SIG-M5 treated with dmso at 0.1 percent for 504 hours (cell line): ENCODE measurements at regions not wholly inside any gene's neighbourhood (a gene's known extent, or its start where the extent isn't known, plus 50 kb on each side); places are given as distances from the start of the nearest gene placed in this dataset.

Experiments
- DNase-seq: peaks from one replicate; lab custom pipeline; 2025; ENCODE audit not compliant: unreplicated experiment; lab: John Stamatoyannopoulos, UW

GRCh38 chr7:113487925-113488731 is 369.8 kb upstream of the SMIM30 start:
- no peak for DNase-seq

DNA sequence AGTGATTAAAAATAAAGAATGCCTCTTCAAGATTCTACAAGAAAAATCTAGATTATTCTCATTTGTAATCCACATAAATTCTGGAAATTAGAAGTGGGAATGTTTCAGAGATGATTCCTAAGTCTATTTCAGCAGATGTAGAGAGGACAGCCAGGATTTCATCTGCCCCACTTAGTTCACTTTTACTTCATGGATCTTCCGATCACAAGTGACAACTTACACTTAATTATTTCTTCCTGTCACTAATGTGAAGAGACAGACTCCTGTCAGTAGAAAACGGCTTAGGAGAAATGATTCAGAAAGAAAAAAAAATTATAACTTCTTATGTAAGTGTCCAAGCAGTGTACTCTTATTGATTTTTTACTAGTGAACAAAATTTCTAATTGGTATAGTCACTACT is 368.2 kb upstream of the SMIM30 start:
- DNase-seq = no peak

DNA sequence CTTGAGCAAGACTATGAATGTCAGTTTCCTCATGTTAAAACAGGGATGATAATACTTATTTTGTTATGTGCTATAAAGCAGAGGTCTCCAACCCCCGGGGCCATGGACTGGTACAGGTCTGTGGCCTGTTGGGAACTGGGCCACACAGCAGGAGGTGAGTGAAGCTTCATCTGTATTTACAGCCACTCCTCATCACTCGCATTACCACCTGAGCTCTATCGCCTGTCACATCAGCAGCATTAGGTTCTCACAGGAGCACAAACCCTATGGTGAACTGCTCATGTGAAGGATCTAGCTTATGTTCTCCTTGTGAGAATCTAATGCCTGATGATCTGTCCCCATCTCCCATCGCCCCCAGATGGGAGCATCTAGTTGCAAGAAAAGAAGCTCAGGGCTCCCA is 365.3 kb upstream of the SMIM30 start:
- DNase-seq = no peak

DNA sequence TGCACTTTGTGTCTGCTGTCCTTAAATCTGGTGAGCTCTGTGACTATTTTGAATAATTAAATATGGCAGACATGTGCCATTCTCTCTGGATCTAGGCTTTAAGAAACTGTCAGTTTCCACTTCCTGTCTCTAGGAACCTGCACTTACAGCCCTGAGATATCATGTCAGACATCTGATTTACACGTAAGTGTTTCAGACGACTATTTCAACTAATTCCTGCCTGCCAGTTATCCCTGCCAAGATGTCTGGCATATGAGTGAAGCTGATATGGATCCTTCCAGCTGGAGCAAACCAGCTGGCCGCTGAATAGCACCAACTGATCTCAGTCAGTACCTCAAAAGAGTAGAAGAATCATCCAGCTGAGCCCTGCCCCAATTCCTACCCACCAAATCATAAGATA is 362.2 kb upstream of the SMIM30 start:
- no peak for DNase-seq

DNA sequence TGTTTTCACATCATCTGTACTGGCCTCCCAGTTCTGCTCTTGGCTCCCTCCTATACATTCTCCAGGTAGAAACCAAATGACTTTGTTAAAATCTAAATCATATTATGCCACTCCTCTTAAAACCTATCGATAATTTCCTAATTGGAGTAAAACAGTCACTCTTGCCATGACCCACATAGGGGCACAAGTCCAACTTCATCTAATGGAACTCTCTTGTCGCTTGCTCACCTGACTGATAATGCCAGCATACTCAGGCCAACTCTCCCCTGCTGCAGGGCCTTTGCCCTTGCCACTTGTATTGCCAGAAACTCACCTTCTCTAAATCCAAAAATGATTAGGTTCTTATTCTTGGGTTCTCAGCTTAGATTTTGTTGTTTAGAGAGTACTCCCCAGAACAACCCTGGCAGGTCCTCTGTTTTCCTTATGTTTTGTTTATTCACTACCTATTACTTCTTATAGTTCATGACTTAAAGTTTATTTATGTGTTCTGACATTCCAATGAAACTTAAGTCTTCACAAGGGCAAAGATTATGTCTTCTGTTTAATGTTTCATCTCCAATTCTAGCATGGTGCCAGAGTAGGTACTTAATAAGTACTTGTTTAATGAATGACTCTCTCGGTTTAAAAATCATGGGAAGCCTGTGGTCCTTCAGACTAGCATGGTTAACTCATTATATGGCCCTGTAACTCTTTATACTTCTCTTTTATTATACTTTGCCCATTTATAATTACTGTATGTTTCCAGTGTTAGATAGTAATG is 345.9 kb upstream of the SMIM30 start:
- no peak for DNase-seq

GRCh38 chr7:113460067-113460466 is 341.7 kb upstream of the SMIM30 start:
- no peak for DNase-seq

DNA sequence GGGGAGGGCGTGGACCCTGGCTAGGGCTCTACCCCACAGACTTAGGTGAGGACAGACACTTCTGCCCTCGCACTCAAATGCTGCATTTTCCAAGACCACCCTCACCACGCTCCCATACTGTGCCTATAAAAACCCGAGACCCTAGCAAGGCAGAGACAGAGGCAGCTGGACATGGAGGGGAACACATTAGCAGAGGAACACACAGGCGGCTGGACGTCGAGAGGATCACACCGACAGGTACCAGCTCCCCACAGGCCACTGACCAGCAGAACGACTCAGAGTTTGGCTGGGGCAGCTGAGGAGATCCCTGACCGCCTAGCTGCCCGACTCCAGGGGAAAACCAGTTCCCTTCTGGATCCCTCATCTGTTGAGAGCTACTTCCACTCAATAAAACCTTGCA is 338.2 kb upstream of the SMIM30 start:
- no peak for DNase-seq

GRCh38 chr7:113454597-113455169 is 336.3 kb upstream of the SMIM30 start:
- no peak for DNase-seq

- no peak for DNase-seq
Measured at GRCh38 chr7:113452245-113452644, 333.9 kb upstream of the SMIM30 start.

DNA sequence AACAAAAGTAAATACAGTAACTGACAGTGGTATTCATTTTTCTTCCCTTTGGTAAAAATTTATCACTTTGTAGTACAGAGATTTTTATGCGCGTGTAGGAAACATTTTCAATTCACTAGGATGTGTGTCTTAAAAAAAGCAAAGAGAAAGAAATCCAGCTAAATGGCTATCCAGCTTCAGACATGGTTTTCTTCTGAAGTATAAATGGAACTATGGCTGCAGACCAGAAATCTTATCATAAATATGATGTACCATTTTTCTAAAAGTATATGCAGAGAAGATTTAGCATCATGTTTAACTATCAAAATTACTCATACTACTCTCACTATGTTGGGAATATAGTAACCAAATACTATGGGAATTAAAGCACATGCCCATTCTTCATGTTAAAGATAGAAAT is 328.4 kb upstream of the SMIM30 start:
- no peak for DNase-seq

DNA sequence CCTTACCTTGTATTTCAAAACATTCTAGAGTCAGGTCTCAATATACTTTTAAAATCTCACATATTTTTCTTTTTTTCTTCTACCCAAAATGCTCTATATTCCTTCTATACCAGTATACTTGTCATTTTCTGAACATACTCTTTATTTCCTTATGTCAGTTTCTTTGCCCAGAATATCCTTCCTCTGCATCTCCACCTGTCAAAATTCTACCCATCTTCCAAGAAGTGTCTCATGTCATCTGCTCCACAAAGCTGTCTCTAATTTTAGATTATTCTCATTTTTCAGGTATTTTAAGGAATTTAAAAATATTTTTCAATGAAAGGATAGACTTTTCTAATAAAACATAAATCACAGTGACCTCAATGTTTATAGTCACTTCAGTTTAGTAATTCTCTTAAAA is 328.0 kb upstream of the SMIM30 start:
- no peak for DNase-seq

DNA sequence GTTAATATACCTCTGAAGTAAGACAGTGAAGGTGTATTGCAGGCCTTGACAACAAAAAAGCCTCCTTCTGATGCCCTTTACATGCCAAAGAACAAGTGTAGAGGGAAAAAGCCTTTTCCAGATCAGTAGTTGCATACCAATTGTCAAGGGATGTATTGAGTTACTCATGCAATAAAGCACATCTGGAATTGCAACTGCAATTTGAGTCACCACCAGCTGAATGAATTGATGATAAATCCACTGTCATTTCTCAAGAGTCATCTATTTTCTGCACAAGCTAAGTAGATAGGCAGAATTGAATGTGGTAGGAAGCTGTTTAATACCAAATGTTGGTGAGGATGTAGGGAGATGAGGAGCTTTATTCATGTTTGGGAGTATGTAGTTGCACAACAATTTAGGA is 325.9 kb upstream of the SMIM30 start:
- no peak for DNase-seq

DNA sequence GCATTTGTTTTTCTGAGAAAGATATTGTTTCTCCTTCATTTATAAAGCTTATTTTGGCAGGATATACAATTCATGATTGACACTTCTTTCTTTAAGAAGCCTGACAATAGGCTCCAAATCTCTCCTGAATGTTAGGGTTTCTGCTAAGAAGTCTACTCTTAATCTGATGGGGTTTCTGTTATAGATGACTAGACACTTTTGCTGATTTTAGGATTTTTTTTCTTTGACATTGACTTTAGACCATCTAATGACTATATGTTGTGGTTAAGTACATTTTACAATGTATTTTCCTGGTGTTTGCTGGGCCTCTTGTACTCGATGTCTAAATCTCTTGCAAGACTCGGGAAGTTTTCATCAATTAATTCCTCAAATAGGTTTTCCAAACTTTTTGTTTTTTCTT is 321.8 kb upstream of the SMIM30 start:
- DNase-seq = no peak

DNA sequence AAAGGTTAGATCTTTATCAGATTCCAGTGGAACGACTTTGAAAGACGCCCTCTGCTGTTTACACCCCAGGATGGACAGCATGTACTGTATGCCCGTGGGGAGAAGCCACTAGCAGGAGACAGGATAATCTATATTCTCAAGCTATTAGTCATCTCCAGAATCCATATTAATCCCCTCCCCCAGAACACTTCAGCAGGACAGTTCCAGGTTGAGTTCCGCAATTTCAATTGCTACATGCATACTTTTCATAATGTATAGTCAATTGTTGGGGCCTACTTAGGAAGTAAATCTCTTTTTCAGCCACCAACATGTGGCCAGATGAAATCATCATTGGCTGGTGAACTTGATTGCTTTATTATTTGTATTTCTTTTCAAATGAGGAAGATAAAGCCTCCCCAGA is 313.1 kb upstream of the SMIM30 start:
- DNase-seq = no peak

GRCh38 chr7:113424185-113424817 is 305.9 kb upstream of the SMIM30 start:
- DNase-seq = no peak

DNA sequence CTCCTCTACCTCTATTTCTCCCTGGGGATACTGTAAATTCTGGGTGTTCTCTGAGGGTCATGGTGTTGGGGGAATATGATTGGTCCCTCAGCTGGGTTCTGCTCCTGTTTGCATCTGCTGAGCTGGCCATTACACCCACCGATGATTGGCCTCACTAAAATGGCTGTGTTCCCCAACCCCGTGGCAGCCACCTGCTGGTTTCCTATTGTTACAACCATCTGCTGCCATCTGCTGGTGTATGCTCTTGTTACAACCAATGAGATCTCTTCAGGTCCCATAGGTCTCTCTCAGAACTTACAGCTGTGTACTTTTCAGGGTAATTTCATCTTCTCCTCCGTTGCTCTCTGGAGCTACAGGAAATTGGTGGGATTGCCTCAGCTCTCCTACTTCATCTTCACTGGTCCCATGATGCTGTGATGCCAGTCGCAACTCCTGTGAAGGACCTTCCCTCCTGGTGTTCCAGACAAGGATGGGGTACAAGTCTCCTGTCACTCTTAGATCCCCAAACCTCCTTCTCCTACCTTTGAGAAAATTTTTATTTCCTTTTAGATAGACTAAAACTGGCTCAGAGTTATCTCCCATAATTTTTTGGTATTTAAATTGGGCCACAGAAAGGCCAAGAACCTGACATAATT is 303.5 kb upstream of the SMIM30 start:
- peak; percentile 82 for DNase-seq

- DNase-seq = no peak
Measured at GRCh38 chr7:113414401-113415035, 296.2 kb upstream of the SMIM30 start.

- no peak for DNase-seq
Measured at GRCh38 chr7:113412410-113412809, 294.1 kb upstream of the SMIM30 start.

GRCh38 chr7:113410796-113411195 is 292.4 kb upstream of the SMIM30 start:
- DNase-seq = no peak

GRCh38 chr7:113408999-113409398 is 290.6 kb upstream of the SMIM30 start:
- DNase-seq = no peak
